ENCODE measurements at regions not wholly inside any gene's neighbourhood (a gene's known extent, or its start where the extent isn't known, plus 50 kb on each side); places are given as distances from the start of the nearest gene placed in this dataset.

GRCh38 chr7:81404669-81405068, 365.2 kb downstream of the HGF start:
- TF ChIP-seq CTCF (IDR thresholded peaks at IDR 0.05) (no peak), POLR2A (IDR thresholded peaks at IDR 0.05) (no peak), POLR2AphosphoS5 (IDR thresholded peaks at IDR 0.05) (no peak)

All from sigmoid colon (tissue), 4 donors.